DMS 273 (cell line): ENCODE measurements at regions not wholly inside any gene's neighbourhood (a gene's known extent, or its start where the extent isn't known, plus 50 kb on each side); places are given as distances from the start of the nearest gene placed in this dataset.
"Not testable (repeated sequence)": the region's sequence is repeated elsewhere in the genome, so short reads cannot be mapped to it uniquely, and the experiment has no call there.

Experiments
- DNase-seq: peaks from one replicate; lab custom pipeline; 2025; ENCODE audit not compliant: unreplicated experiment; lab: John Stamatoyannopoulos, UW

GRCh38 chr5:26003966-26004365 is 1034.4 kb downstream of the CDH9 start:
- no peak for DNase-seq

GRCh38 chr5:25995209-25995608 is 1043.2 kb downstream of the CDH9 start:
- no peak for DNase-seq

GRCh38 chr5:25993701-25994100 is 1044.7 kb downstream of the CDH9 start:
- DNase-seq: no peak

GRCh38 chr5:25991639-25992038 is 1046.7 kb downstream of the CDH9 start:
- no peak for DNase-seq

GRCh38 chr5:25990771-25991170 is 1047.6 kb downstream of the CDH9 start:
- no peak for DNase-seq

GRCh38 chr5:25979086-25979485 is 1059.3 kb downstream of the CDH9 start:
- DNase-seq: no peak

- DNase-seq: peak; percentile 0
Observed at GRCh38 chr5:25975885-25976284, 1062.5 kb downstream of the CDH9 start.

GRCh38 chr5:25974451-25974850 is 1063.9 kb downstream of the CDH9 start:
- DNase-seq: no peak

- no peak for DNase-seq
Observed at GRCh38 chr5:25970906-25971489, 1067.4 kb downstream of the CDH9 start.

- DNase-seq: not testable (repeated sequence)
Observed at GRCh38 chr5:25969042-25969441, 1069.3 kb downstream of the CDH9 start.

- no peak for DNase-seq
Observed at GRCh38 chr5:25964009-25964372, 1074.4 kb downstream of the CDH9 start.

- DNase-seq: no peak
Observed at GRCh38 chr5:25963251-25964008, 1075.0 kb downstream of the CDH9 start.

GRCh38 chr5:25955337-25955736 is 1083.0 kb downstream of the CDH9 start:
- no peak for DNase-seq

GRCh38 chr5:25950681-25951080 is 1087.7 kb downstream of the CDH9 start:
- DNase-seq: no peak

GRCh38 chr5:25948278-25948677 is 1090.1 kb downstream of the CDH9 start:
- no peak for DNase-seq

GRCh38 chr5:25944786-25945185 is 1093.6 kb downstream of the CDH9 start:
- no peak for DNase-seq

- DNase-seq: no peak
Observed at GRCh38 chr5:25909163-25909562, 1129.2 kb downstream of the CDH9 start.

- no peak for DNase-seq
Observed at GRCh38 chr5:25905646-25906045, 1132.7 kb downstream of the CDH9 start.

GRCh38 chr5:25892211-25892610 is 1146.2 kb downstream of the CDH9 start:
- DNase-seq: no peak

GRCh38 chr5:25891691-25892090 is 1146.7 kb downstream of the CDH9 start:
- no peak for DNase-seq

GRCh38 chr5:25881318-25882036 is 1156.9 kb downstream of the CDH9 start:
- no peak for DNase-seq

- no peak for DNase-seq
Observed at GRCh38 chr5:25863811-25864210, 1174.6 kb downstream of the CDH9 start.
